ENCODE measurements at regions not wholly inside any gene's neighbourhood (a gene's known extent, or its start where the extent isn't known, plus 50 kb on each side); places are given as distances from the start of the nearest gene placed in this dataset.

GRCh38 chr2:205860885-205861284 is 178.6 kb downstream of the NRP2 start:
- DNase-seq = no peak

- DNase-seq = no peak
Observed at GRCh38 chr2:205860181-205860580, 177.9 kb downstream of the NRP2 start.

- no peak for DNase-seq
Observed at GRCh38 chr2:205858881-205859441, 176.7 kb downstream of the NRP2 start.

GRCh38 chr2:205858275-205858674 is 176.0 kb downstream of the NRP2 start:
- DNase-seq = no peak

- DNase-seq = no peak
Observed at GRCh38 chr2:205857520-205858237, 175.4 kb downstream of the NRP2 start.

- no peak for DNase-seq
Observed at GRCh38 chr2:205852457-205852856, 170.2 kb downstream of the NRP2 start.

GRCh38 chr2:205850611-205851010 is 168.3 kb downstream of the NRP2 start:
- DNase-seq = no peak

- no peak for DNase-seq
Observed at GRCh38 chr2:205850132-205850531, 167.8 kb downstream of the NRP2 start.

GRCh38 chr2:205849136-205849535 is 166.8 kb downstream of the NRP2 start:
- no peak for DNase-seq

GRCh38 chr2:205848601-205849000 is 166.3 kb downstream of the NRP2 start:
- no peak for DNase-seq

Data from NCI-H1105 (cell line).